H54 (cell line): ENCODE measurements at regions not wholly inside any gene's neighbourhood (a gene's known extent, or its start where the extent isn't known, plus 50 kb on each side); places are given as distances from the start of the nearest gene placed in this dataset.

ENCODE experiments used
- DNase-seq: peaks from one replicate; pipeline ENCODE4 v3.0.0; 2011; ENCODE audit warnings: low spot score, mixed read lengths; ENCODE audit not compliant: insufficient read length
- FAIRE-seq: peaks from 3 replicates; lab custom pipeline; 2011; peaks lifted over from hg19 to GRCh38; lab: Jason Lieb, UNC
- POLR2A ChIP-seq: IDR thresholded peaks from 2 replicates; pipeline ENCODE4 v1.6.1; 2011; ENCODE audit warnings: low read depth, mild to moderate bottlenecking, low read length

- no peak for FAIRE-seq
- no peak for TF ChIP-seq POLR2A
- DNase-seq: peak; percentile 15
These were observed 98.6 kb downstream of the TBX19 start for GRCh38 chr1:168379104-168379860.

GRCh38 chr1:168375566-168376300, 95.1 kb downstream of the TBX19 start:
- FAIRE-seq (no peak), DNase-seq (no peak)

GRCh38 chr1:168374566-168374965, 93.9 kb downstream of the TBX19 start:
- DNase-seq: no peak
- FAIRE-seq: no peak
- no peak for TF ChIP-seq POLR2A

More at GRCh38 chr1:168375566-168376300, 95.1 kb downstream of the TBX19 start:
- no peak for TF ChIP-seq POLR2A

- FAIRE-seq: no peak
- no peak for DNase-seq
- no peak for TF ChIP-seq POLR2A
These were observed 93.2 kb downstream of the TBX19 start for GRCh38 chr1:168373869-168374268.

- TF ChIP-seq POLR2A: no peak
- DNase-seq (no peak), FAIRE-seq (no peak)
These were observed 92.2 kb downstream of the TBX19 start for GRCh38 chr1:168372861-168373371.

GRCh38 chr1:168372307-168372706, 91.6 kb downstream of the TBX19 start:
- TF ChIP-seq POLR2A: no peak
- DNase-seq (no peak), FAIRE-seq (no peak)

- DNase-seq: no peak
- TF ChIP-seq POLR2A: no peak
- no peak for FAIRE-seq
These were observed 90.8 kb downstream of the TBX19 start for GRCh38 chr1:168371477-168371876.

GRCh38 chr1:168370586-168370985, 89.9 kb downstream of the TBX19 start:
- FAIRE-seq: no peak
- TF ChIP-seq POLR2A: no peak
- DNase-seq: no peak

GRCh38 chr1:168369655-168370054, 89.0 kb downstream of the TBX19 start:
- no peak for TF ChIP-seq POLR2A
- DNase-seq (no peak), FAIRE-seq (no peak)

- no peak for FAIRE-seq
- no peak for DNase-seq
- TF ChIP-seq POLR2A: no peak
These were observed 87.5 kb downstream of the TBX19 start for GRCh38 chr1:168368131-168368530.

GRCh38 chr1:168365719-168366479, 85.2 kb downstream of the TBX19 start:
- FAIRE-seq (no peak), DNase-seq (no peak)
- no peak for TF ChIP-seq POLR2A
